ENCODE measurements at regions not wholly inside any gene's neighbourhood (a gene's known extent, or its start where the extent isn't known, plus 50 kb on each side); places are given as distances from the start of the nearest gene placed in this dataset.
A peak's percentile ranks its signal among the peaks of the same experiment; 100 is the strongest.

GRCh38 chr21:31564439-31564838, 95.1 kb upstream of the SOD1 start:
- H3K27me3 ChIP-seq (ENCODE audit: insufficient read depth, poor library complexity, severe bottlenecking) = peaks cover 10% of the 10 kb centered on the region
- no peak for TF ChIP-seq POLR2AphosphoS5 (IDR thresholded peaks at IDR 0.05; ENCODE audit: low read depth)
- TF ChIP-seq CTCF (IDR thresholded peaks at IDR 0.05; ENCODE audit: insufficient read depth, low read length) = no peak
- TF ChIP-seq GABPA (IDR thresholded peaks at IDR 0.05; ENCODE audit: low read depth) = no peak
- no peak for TF ChIP-seq SPI1 (IDR thresholded peaks at IDR 0.05; ENCODE audit: borderline replicate concordance, low read depth)
- TF ChIP-seq REST (IDR thresholded peaks at IDR 0.05; ENCODE audit: insufficient replicate concordance, low read depth) = no peak
- DNase-seq (ENCODE audit: low read depth in 1 of 2, low spot score in 1 of 2) = no peak
- H3K27ac ChIP-seq (replicated peaks) = no peak overlapping the region
- no peak overlapping the region for H3K4me3 ChIP-seq (replicated peaks; ENCODE audit: insufficient read depth, low read length)

GRCh38 chr21:31560479-31560878, 99.0 kb upstream of the SOD1 start:
- TF ChIP-seq GABPA (IDR thresholded peaks at IDR 0.05; ENCODE audit: low read depth) (no peak), CTCF (IDR thresholded peaks at IDR 0.05; ENCODE audit: insufficient read depth, low read length) (no peak), POLR2AphosphoS5 (IDR thresholded peaks at IDR 0.05; ENCODE audit: low read depth) (no peak), SPI1 (IDR thresholded peaks at IDR 0.05; ENCODE audit: borderline replicate concordance, low read depth) (no peak), REST (IDR thresholded peaks at IDR 0.05; ENCODE audit: insufficient replicate concordance, low read depth) (no peak)
- no peak for DNase-seq (ENCODE audit: low read depth in 1 of 2, low spot score in 1 of 2)
- Histone ChIP-seq H3K27me3 (ENCODE audit: insufficient read depth, poor library complexity, severe bottlenecking) (peaks cover 32% of the 10 kb centered on the region), H3K27ac (replicated peaks) (no peak overlapping the region), H3K4me3 (replicated peaks; ENCODE audit: insufficient read depth, low read length) (no peak overlapping the region)

GRCh38 chr21:31559368-31560119, 99.9 kb upstream of the SOD1 start:
- peaks cover 37% of the 10 kb centered on the region for H3K27me3 ChIP-seq (ENCODE audit: insufficient read depth, poor library complexity, severe bottlenecking)
- no peak overlapping the region for H3K4me3 ChIP-seq (replicated peaks; ENCODE audit: insufficient read depth, low read length)
- peak in 1 of 2 experiments; percentile 26 for DNase-seq (ENCODE audit: low read depth in 1 of 2, low spot score in 1 of 2)
- H3K27ac ChIP-seq (replicated peaks) = no peak overlapping the region
- TF ChIP-seq POLR2AphosphoS5 (IDR thresholded peaks at IDR 0.05; ENCODE audit: low read depth) (no peak), GABPA (IDR thresholded peaks at IDR 0.05; ENCODE audit: low read depth) (no peak)

GRCh38 chr21:31558962-31559367, 100.5 kb upstream of the SOD1 start:
- H3K27me3 ChIP-seq (ENCODE audit: insufficient read depth, poor library complexity, severe bottlenecking) = peaks cover 40% of the 10 kb centered on the region
- DNase-seq (ENCODE audit: low read depth in 1 of 2, low spot score in 1 of 2) = peak in 1 of 2 experiments; percentile 7
- TF ChIP-seq GABPA (IDR thresholded peaks at IDR 0.05; ENCODE audit: low read depth) (no peak), CTCF (IDR thresholded peaks at IDR 0.05; ENCODE audit: insufficient read depth, low read length) (no peak), SPI1 (IDR thresholded peaks at IDR 0.05; ENCODE audit: borderline replicate concordance, low read depth) (no peak), POLR2AphosphoS5 (IDR thresholded peaks at IDR 0.05; ENCODE audit: low read depth) (no peak), REST (IDR thresholded peaks at IDR 0.05; ENCODE audit: insufficient replicate concordance, low read depth) (no peak)
- no peak overlapping the region for H3K27ac ChIP-seq (replicated peaks)
- H3K4me3 ChIP-seq (replicated peaks; ENCODE audit: insufficient read depth, low read length) = no peak overlapping the region

Data from HL-60 (cell line).